ENCODE measurements at regions not wholly inside any gene's neighbourhood (a gene's known extent, or its start where the extent isn't known, plus 50 kb on each side); places are given as distances from the start of the nearest gene placed in this dataset.
A peak's percentile ranks its signal among the peaks of the same experiment; 100 is the strongest.

GRCh38 chr12:92290350-92290695 lies 144.7 kb upstream of the BTG1 start:
- POLR2A ChIA-PET = no interaction called here
- WGBS (ENCODE audit: low lambda C conversion rate) = 86% methylated on average over 1 of the region's 1 CpG
- no peaks in the 10 kb centered on the region for H4K20me1 ChIP-seq (ENCODE audit: insufficient read depth)

More at GRCh38 chr12:92290350-92290695, 144.7 kb upstream of the BTG1 start:
- H3K27me3 ChIP-seq (ENCODE audit: insufficient read depth) = no peaks in the 10 kb centered on the region
- TF ChIP-seq POLR2AphosphoS5 (IDR thresholded peaks at IDR 0.05; ENCODE audit: low read depth, low read length) (no peak), CTCF (IDR thresholded peaks at IDR 0.05) (no peak), ZBTB33 (IDR thresholded peaks at IDR 0.05; ENCODE audit: borderline replicate concordance, low read depth) (no peak), PBX3 (IDR thresholded peaks at IDR 0.05) (0 out of 2 replicates have a peak, but pooled peaks have one; percentile 5), RCOR1 (IDR thresholded peaks at IDR 0.05; ENCODE audit: low read length) (no peak)
- H3K9me2 ChIP-seq = no peaks in the 10 kb centered on the region
- no peak overlapping the region for H3K9ac ChIP-seq
- H3K79me2 ChIP-seq (ENCODE audit: insufficient read depth) = no peaks in the 10 kb centered on the region
- H3K9me3 ChIP-seq = no peaks in the 10 kb centered on the region
- H3K27ac ChIP-seq (ENCODE audit: low read depth in 2 of 2, low read length in 1 of 2) = peak overlapping the region in 1 of 2 experiments; percentile 58; a peak in 2 of 4 replicates
- H2AFZ ChIP-seq (ENCODE audit: low read depth) = peak overlapping the region; percentile 72; the same call in 1 of the 2 replicates
- H3F3A ChIP-seq (replicated peaks; ENCODE audit: insufficient read depth) = peaks cover 13% of the 10 kb centered on the region
- peak overlapping the region; percentile 59 for H3K4me2 ChIP-seq
- DNase-seq = no peak
- CTCF ChIA-PET = no interaction called here
- H3K36me3 ChIP-seq (replicated peaks in 1 of 2; ENCODE audit: control insufficient read depth in 1 of 2, insufficient read depth in 2 of 2, low read length in 1 of 2) = no peaks in the 10 kb centered on the region
- peaks cover 0 to 11% of the 10 kb centered on the region in 2 experiments; a peak in 1 of 4 replicates for H3K4me1 ChIP-seq (ENCODE audit: control insufficient read depth in 1 of 2, insufficient read depth in 2 of 2, low read depth in 1 of 2, low read length in 1 of 2)
- H3K4me3 ChIP-seq (ENCODE audit: low read depth in 2 of 2, low read length in 1 of 2) = no peak overlapping the region
